ENCODE measurements at regions not wholly inside any gene's neighbourhood (a gene's known extent, or its start where the extent isn't known, plus 50 kb on each side); places are given as distances from the start of the nearest gene placed in this dataset.

- 78 to 83% (median 79%) methylated on average over 2 of the region's 2 CpGs for WGBS, 3 donors
- H3K36me3 ChIP-seq = no peaks in the 10 kb centered on the region
- no peaks in the 10 kb centered on the region for H3K9me3 ChIP-seq
- TF ChIP-seq POLR2A (IDR thresholded peaks at IDR 0.05) (no peak), EP300 (IDR thresholded peaks at IDR 0.05) (no peak)
- TF ChIP-seq, protein P1, sequence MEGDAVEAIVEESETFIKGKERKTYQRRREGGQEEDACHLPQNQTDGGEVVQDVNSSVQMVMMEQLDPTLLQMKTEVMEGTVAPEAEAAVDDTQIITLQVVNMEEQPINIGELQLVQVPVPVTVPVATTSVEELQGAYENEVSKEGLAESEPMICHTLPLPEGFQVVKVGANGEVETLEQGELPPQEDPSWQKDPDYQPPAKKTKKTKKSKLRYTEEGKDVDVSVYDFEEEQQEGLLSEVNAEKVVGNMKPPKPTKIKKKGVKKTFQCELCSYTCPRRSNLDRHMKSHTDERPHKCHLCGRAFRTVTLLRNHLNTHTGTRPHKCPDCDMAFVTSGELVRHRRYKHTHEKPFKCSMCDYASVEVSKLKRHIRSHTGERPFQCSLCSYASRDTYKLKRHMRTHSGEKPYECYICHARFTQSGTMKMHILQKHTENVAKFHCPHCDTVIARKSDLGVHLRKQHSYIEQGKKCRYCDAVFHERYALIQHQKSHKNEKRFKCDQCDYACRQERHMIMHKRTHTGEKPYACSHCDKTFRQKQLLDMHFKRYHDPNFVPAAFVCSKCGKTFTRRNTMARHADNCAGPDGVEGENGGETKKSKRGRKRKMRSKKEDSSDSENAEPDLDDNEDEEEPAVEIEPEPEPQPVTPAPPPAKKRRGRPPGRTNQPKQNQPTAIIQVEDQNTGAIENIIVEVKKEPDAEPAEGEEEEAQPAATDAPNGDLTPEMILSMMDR (IDR thresholded peaks at IDR 0.05) = no peak
- H3K27me3 ChIP-seq = no peaks in the 10 kb centered on the region
- DNase-seq = no peak
- no peak overlapping the region for H3K4me3 ChIP-seq
- intact Hi-C loops (cut with DNase I) = no loop called here
- H3K27ac ChIP-seq = no peak overlapping the region
- no peaks in the 10 kb centered on the region for H3K4me1 ChIP-seq (ENCODE audit: insufficient read depth)
Observed at GRCh38 chr4:144495944-144496343, 150.0 kb upstream of the HHIP start.

DNA sequence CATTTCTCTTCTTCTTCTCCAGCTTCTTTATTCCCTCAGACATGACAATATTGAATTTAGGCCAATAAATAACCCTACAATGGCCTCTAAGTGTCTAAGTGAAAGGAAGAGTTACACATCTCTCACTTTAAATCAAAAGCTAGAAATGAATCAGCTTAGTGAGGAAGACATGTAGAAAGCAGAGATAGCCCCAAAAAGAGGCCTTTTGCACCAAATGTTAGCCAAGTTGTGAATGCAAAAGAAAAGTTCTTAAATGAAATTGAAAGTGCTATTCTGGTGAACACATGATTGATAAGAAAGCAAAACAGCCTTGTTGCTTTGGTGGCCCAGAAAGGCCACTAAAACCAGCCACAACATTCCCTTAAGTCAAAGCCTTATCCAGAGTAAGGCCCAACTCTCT lies 146.2 kb upstream of the HHIP start:
- Histone ChIP-seq H3K4me3 (no peak overlapping the region), H3K27me3 (no peaks in the 10 kb centered on the region), H3K4me1 (ENCODE audit: insufficient read depth) (no peaks in the 10 kb centered on the region), H3K36me3 (no peaks in the 10 kb centered on the region), H3K9me3 (no peaks in the 10 kb centered on the region), H3K27ac (no peak overlapping the region)
- DNase-seq = no peak
- TF ChIP-seq EP300 (IDR thresholded peaks at IDR 0.05) = no peak
- TF ChIP-seq, protein P1 (IDR thresholded peaks at IDR 0.05) = no peak
- no peak for TF ChIP-seq POLR2A (IDR thresholded peaks at IDR 0.05)
- intact Hi-C loops (cut with DNase I) = no loop called here

GRCh38 chr4:144501231-144501780 lies 144.7 kb upstream of the HHIP start:
- H3K9me3 ChIP-seq = no peaks in the 10 kb centered on the region
- intact Hi-C loops (cut with DNase I) = no loop called here
- H3K27ac ChIP-seq = no peak overlapping the region
- no peaks in the 10 kb centered on the region for H3K36me3 ChIP-seq
- WGBS, 3 donors = 82 to 90% (median 84%) methylated on average over 1 of the region's 1 CpG
- TF ChIP-seq, protein P1 (IDR thresholded peaks at IDR 0.05) = no peak
- TF ChIP-seq EP300 (IDR thresholded peaks at IDR 0.05) = no peak
- no peak for TF ChIP-seq POLR2A (IDR thresholded peaks at IDR 0.05)
- H3K27me3 ChIP-seq = no peaks in the 10 kb centered on the region
- no peak overlapping the region for H3K4me3 ChIP-seq
- no peaks in the 10 kb centered on the region for H3K4me1 ChIP-seq (ENCODE audit: insufficient read depth)
- DNase-seq = no peak

GRCh38 chr4:144504883-144505282 lies 141.1 kb upstream of the HHIP start:
- DNase-seq = no peak
- Histone ChIP-seq H3K27ac (no peak overlapping the region), H3K27me3 (no peaks in the 10 kb centered on the region), H3K36me3 (no peaks in the 10 kb centered on the region), H3K4me3 (no peak overlapping the region), H3K9me3 (no peaks in the 10 kb centered on the region), H3K4me1 (ENCODE audit: insufficient read depth) (no peaks in the 10 kb centered on the region)
- 47 to 60% (median 47%) methylated on average over 4 of the region's 4 CpGs for WGBS, 3 donors
- TF ChIP-seq EP300 (IDR thresholded peaks at IDR 0.05) (no peak), POLR2A (IDR thresholded peaks at IDR 0.05) (no peak)
- TF ChIP-seq, protein P1 (IDR thresholded peaks at IDR 0.05) = no peak
- intact Hi-C loops (cut with DNase I) = loop anchor here in 1 of 4 donors (1.0 kb wide), 1 partner anchor 34 kb away; no protein-coding TSS in a partner anchor

Measured in ovary (tissue), 7 donors.